GM10248 (cell line): ENCODE measurements at regions not wholly inside any gene's neighbourhood (a gene's known extent, or its start where the extent isn't known, plus 50 kb on each side); places are given as distances from the start of the nearest gene placed in this dataset.

Experiments
- CTCF ChIA-PET: fragments of 300-600 bp; sonication (Branson Sonifier 250); formaldehyde crosslinking; extraction: SDS; loops from one replicate; lab custom pipeline; 2021; ENCODE audit warnings: antibody characterized with exemption; lab: Yijun Ruan, JAX
- POLR2A ChIA-PET: fragments of 350-650 bp; sonication (Branson Sonifier 250); formaldehyde crosslinking; extraction: SDS; loops from one replicate; lab custom pipeline; 2020; ENCODE audit warnings: antibody characterized with exemption; lab: Yijun Ruan, JAX
- DNase-seq: peaks from one replicate; pipeline ENCODE4 v3.0.0; 2012; ENCODE audit errors: extremely low spot score
- TF ChIP-seq, protein P1 (sequence below): IDR thresholded peaks from 2 replicates; pipeline ENCODE4 v1.5.1; 2012; ENCODE audit warnings: mild to moderate bottlenecking, low read depth; ENCODE audit errors: extremely low read depth, missing control alignments, control extremely low read depth

DNA sequence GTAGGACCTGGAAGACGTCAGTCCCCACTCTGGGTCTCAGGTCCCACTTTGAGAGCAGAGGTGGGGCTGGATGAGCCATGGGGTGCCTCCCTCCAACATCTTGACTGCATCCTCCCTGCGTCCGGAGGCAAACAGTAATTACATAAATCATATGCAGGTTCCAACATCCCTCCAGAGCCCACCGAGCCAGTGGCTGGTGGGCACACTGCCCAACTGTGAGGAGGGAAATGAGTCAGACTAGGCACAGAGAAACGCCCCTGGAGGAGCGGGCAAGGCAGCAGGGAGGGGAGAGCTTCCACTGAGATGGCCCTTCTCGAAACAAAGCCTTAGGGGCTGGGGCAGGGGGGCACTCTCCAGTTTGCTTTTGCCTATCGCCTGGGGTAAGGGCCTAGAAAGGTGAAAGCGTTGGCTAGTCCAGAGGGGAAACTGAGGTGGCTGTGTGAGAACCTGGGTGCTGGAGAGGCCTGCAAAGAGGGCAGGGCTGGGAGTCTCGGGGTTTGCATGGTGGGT lies 168.2 kb upstream of the MYCN start:
- DNase-seq: no peak
- ChIA-PET CTCF (no interaction called here), POLR2A (no interaction called here)
- TF ChIP-seq, protein P1, sequence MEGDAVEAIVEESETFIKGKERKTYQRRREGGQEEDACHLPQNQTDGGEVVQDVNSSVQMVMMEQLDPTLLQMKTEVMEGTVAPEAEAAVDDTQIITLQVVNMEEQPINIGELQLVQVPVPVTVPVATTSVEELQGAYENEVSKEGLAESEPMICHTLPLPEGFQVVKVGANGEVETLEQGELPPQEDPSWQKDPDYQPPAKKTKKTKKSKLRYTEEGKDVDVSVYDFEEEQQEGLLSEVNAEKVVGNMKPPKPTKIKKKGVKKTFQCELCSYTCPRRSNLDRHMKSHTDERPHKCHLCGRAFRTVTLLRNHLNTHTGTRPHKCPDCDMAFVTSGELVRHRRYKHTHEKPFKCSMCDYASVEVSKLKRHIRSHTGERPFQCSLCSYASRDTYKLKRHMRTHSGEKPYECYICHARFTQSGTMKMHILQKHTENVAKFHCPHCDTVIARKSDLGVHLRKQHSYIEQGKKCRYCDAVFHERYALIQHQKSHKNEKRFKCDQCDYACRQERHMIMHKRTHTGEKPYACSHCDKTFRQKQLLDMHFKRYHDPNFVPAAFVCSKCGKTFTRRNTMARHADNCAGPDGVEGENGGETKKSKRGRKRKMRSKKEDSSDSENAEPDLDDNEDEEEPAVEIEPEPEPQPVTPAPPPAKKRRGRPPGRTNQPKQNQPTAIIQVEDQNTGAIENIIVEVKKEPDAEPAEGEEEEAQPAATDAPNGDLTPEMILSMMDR: no peak

DNA sequence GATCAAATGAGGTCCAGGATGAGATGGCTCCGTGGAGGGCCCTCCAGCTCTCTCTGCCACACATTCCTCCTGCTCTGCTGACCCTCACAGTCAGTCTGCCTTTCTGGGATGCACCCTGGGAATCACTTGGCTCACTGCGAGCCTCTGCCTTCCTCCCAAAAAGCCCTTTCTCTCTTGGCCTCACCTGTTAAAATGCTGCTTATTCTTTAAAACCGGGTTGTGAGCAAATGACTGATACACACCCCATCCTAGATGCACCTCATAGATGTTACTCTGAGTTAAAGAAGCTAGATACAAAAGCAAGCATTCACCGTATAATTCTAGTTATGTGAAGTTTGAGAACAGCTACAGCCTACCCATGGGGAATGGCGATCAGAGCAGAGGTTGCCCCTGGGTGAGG lies 167.7 kb upstream of the MYCN start:
- ChIA-PET POLR2A (no interaction called here), CTCF (no interaction called here)
- no peak for DNase-seq
- TF ChIP-seq, protein P1: no peak

DNA sequence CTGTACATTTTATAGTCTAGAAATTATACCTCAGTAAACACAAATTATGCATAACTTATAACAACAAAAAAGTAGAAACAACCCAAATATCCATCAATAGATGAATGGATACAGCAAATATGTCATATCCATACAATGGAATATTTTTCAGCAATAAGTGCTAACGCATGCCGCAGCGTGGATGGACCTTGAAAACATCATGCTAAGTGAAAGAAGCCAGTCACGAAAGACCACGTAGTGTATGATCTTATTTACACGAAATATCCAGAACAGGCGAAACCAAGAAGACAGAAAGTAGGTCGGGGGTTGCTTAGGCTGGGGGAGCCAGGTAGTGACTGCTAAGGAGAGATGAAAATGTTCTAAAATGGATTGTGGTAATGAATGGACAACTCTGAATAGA lies 167.1 kb upstream of the MYCN start:
- CTCF ChIA-PET: no interaction called here
- TF ChIP-seq, protein P1: no peak
- POLR2A ChIA-PET: no interaction called here
- DNase-seq: no peak

DNA sequence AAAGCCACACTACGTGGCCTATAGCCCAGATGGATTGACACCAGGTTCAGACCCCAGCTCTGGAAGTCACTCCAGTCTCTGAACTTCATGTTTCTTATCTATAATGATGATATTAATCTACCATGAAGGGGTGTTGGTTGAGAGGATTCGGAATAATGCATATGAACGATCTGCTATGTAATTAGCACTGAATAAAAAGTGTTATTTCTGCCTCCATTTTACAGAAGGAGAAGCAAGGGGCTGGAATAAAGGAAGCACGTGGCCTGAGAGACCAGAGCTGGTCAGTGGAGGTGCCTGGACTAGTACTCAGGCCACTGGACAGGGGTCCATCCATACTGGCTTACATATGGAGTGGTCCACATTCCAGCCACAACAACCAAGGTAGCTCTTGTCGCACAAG lies 166.5 kb upstream of the MYCN start:
- CTCF ChIA-PET: no interaction called here
- POLR2A ChIA-PET: no interaction called here
- no peak for DNase-seq
- TF ChIP-seq, protein P1: no peak

DNA sequence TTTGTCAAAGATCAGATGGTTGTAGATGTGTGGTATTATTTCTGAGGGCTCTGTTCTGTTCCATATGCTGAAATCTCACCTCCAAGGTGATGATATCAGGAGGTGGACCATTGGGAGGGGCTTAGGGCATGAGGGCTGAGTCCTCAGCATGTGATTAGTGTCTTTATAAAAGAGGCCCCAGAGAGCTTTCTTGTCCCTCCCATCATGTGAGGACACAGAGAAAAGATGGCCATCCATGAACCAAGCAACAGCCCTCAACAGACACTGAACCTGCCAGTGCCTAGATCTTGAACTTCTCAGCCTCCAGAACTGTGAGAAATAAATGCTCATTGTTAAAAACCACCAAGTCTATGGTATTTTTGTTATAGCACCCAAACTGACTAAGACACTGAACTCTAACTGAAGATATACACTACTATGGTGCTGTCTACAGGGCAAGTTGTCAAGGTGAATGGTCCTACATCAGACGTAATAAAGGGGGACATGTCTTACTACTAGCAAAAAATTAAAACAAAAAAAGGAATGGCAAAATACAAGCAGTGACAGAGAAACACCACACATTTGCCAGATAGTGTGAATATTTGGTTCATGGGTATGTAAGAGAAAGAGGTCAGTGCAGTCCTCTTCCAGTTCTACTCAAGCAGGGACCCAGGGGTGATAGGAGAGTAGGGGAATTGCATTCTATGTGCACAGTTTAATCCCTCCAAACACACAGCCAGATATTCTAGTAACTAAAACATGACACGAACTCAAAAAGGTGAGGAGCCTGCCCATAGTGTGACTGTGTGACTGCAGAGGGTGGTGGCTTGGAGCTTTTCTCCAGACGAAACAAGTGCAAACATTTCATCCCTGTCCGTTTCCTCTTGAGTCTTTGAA lies 164.4 kb upstream of the MYCN start:
- TF ChIP-seq, protein P1: no peak
- DNase-seq: no peak
- CTCF ChIA-PET: no interaction called here
- POLR2A ChIA-PET: no interaction called here

DNA sequence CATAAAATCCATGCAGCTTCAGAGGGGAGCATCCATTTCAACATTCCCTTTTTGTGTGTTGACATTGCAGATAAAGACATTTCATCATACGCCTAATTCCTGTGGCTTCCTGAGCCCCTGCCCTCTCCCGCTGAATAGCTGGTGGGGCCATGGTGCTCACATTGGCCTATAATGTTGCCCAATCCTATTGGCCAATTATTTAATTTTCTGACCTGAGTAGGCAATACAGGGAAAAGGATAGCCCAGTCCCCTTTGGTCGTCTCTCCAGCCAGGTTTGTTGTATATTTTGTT lies 163.8 kb upstream of the MYCN start:
- TF ChIP-seq, protein P1: no peak
- ChIA-PET CTCF (no interaction called here), POLR2A (no interaction called here)
- no peak for DNase-seq
